LNCaP clone FGC (cell line): ENCODE measurements at regions not wholly inside any gene's neighbourhood (a gene's known extent, or its start where the extent isn't known, plus 50 kb on each side); places are given as distances from the start of the nearest gene placed in this dataset.

ENCODE experiments used
- DNase-seq: peaks from one replicate; pipeline ENCODE4 v3.0.0-alpha.2; 2011; ENCODE audit warnings: low read depth
- H3K4me3 ChIP-seq: 2 replicates; pipeline ENCODE4 v1.5.1; 2011; ENCODE audit warnings: mild to moderate bottlenecking, low read depth, low read length, control low read depth
- TF ChIP-seq, protein P1 (sequence below): IDR thresholded peaks from 2 replicates; pipeline ENCODE4 v1.5.1; 2012; ENCODE audit warnings: mild to moderate bottlenecking; ENCODE audit not compliant: control insufficient read depth, insufficient read depth; ENCODE audit errors: extremely low read depth

DNA sequence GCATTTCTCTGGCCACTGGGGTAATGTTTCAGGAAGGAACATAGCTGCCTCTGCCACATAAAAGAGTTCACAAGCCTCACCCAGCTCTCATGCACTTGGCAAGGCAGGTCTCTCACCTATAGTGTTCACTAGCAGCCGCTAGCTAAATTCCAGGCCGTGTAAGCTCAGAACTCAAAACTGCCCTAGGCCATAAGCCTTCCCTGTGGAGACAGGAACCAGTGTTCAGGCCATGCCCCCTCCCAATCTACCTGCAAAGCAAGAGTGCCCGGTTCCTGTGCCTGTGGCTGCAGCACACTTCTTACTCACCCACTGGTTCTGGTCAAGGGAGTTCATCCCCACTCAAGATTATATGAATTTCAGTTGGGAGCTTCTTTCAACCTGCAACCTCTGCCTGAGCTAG, 60.7 kb upstream of the ZNF169 start:
- no peak for DNase-seq
- TF ChIP-seq, protein P1, sequence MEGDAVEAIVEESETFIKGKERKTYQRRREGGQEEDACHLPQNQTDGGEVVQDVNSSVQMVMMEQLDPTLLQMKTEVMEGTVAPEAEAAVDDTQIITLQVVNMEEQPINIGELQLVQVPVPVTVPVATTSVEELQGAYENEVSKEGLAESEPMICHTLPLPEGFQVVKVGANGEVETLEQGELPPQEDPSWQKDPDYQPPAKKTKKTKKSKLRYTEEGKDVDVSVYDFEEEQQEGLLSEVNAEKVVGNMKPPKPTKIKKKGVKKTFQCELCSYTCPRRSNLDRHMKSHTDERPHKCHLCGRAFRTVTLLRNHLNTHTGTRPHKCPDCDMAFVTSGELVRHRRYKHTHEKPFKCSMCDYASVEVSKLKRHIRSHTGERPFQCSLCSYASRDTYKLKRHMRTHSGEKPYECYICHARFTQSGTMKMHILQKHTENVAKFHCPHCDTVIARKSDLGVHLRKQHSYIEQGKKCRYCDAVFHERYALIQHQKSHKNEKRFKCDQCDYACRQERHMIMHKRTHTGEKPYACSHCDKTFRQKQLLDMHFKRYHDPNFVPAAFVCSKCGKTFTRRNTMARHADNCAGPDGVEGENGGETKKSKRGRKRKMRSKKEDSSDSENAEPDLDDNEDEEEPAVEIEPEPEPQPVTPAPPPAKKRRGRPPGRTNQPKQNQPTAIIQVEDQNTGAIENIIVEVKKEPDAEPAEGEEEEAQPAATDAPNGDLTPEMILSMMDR = no peak
- no peak overlapping the region for H3K4me3 ChIP-seq

DNA sequence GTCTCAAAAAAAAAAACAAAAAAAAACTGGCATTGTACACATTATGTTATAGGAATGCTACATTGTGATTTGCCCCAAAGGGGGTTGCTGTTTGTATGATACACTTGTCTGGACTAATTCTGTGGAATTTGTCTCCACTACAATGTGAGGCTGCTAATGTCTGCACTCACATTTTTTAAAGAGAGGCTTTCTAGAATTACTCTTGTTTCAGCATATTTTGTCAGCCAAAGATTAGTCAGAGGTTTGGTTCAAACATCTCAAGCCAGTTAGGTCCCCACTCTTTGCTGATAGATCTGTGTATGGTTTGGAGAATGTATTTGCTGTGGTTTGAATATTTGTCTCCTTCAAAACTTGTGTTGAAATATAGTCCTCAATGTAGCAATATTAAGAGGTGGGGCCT, 59.3 kb upstream of the ZNF169 start:
- no peak overlapping the region for H3K4me3 ChIP-seq
- no peak for DNase-seq
- TF ChIP-seq, protein P1 = no peak

DNA sequence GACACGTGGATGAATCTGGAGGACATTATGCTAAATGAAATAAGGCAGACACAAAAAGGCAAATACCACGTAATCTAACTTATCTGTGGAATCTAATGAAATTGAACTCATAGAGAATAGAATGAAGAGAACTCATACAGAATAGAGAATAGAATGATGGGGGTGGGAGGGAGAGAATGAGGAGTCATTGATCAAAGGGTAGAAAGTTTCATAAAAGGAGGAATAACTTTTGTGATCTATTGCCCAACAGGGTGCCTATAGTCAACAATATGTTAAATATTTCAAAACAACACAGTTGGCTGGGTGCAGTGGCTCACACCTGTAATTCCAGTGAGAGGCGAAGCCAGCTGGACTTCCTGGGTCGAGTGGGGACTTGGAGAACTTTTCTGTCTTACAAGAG, 54.9 kb upstream of the ZNF169 start:
- DNase-seq = no peak
- H3K4me3 ChIP-seq = no peak overlapping the region
- TF ChIP-seq, protein P1 = no peak

DNA sequence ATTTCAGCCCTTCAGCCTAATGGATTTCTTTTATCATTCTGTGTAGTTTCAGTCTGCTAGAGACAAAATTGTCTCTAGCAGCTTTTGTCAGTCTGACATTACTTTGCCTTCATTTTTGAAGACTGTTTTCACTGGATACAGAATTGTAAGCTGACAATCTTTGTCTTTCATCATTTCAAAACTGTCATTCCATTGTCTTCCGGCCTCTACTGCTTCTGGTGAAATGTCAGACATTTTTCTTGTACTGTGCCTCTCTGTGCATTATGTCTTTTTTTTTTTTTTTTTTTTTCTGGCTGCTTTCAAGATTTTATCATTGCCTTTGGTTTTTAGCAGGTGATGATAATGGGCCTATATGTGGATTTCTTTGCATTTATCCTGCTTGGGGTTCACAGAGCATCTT, 51.3 kb upstream of the ZNF169 start:
- H3K4me3 ChIP-seq = no peak overlapping the region
- TF ChIP-seq, protein P1 = no peak
- DNase-seq = no peak
